Inflammatory macrophage treated with lipopolysaccharide for 4 hours (primary cell): ENCODE measurements at regions not wholly inside any gene's neighbourhood (a gene's known extent, or its start where the extent isn't known, plus 50 kb on each side); places are given as distances from the start of the nearest gene placed in this dataset.

Experiments
- DNase-seq: peaks from one replicate; pipeline ENCODE4 v3.0.0-alpha.2; 2020

GRCh38 chr9:135413086-135413375 lies 66.6 kb upstream of the PPP1R26 start:
- DNase-seq, result no peak

GRCh38 chr9:135413461-135413860 lies 66.1 kb upstream of the PPP1R26 start:
- no peak for DNase-seq

GRCh38 chr9:135414293-135414692 lies 65.3 kb upstream of the PPP1R26 start:
- DNase-seq, result no peak

- no peak for DNase-seq
Measured at GRCh38 chr9:135415586-135415985, 64.0 kb upstream of the PPP1R26 start.

GRCh38 chr9:135416664-135417290 lies 62.8 kb upstream of the PPP1R26 start:
- DNase-seq, result no peak

- DNase-seq, result no peak
Measured at GRCh38 chr9:135418161-135418560, 61.4 kb upstream of the PPP1R26 start.

GRCh38 chr9:135419106-135419505 lies 60.5 kb upstream of the PPP1R26 start:
- no peak for DNase-seq

- DNase-seq, result no peak
Measured at GRCh38 chr9:135422341-135422944, 57.1 kb upstream of the PPP1R26 start.

- DNase-seq, result no peak
Measured at GRCh38 chr9:135423725-135424124, 55.9 kb upstream of the PPP1R26 start.
